B cell (primary cell): ENCODE measurements at regions not wholly inside any gene's neighbourhood (a gene's known extent, or its start where the extent isn't known, plus 50 kb on each side); places are given as distances from the start of the nearest gene placed in this dataset.

ENCODE experiments used
- ATAC-seq: fragments of 200-7000 bp; cut with Tn5 transposase; one replicate; pipeline ENCODE4 v1.10.0; 2021; ENCODE audit warnings: low read depth, mild to moderate bottlenecking, moderate number of reproducible peaks, moderate library complexity
- CTCF ChIA-PET: fragments of 350-600 bp; sonication (Branson Sonifier 250); formaldehyde crosslinking; loops from one replicate; lab custom pipeline; 2021; ENCODE audit warnings: antibody characterized with exemption, inconsistent platforms; lab: Charles Lee
- POLR2A ChIA-PET: fragments of 350-600 bp; sonication (Branson Sonifier 250); formaldehyde crosslinking; loops from one replicate; lab custom pipeline; 2021; ENCODE audit warnings: antibody characterized with exemption; lab: Charles Lee
- DNase-seq: peaks from one replicate; pipeline ENCODE4 v3.0.0; 2013
- H2AFZ ChIP-seq: 2 replicates; pipeline ENCODE4 v1.6.1; 2012; ENCODE audit warnings: mild to moderate bottlenecking, low read depth, low read length; ENCODE audit not compliant: insufficient read depth, poor library complexity, severe bottlenecking
- H3K27ac ChIP-seq, 2 donors: 1 replicate in 1 of 2; 2 replicates in 1 of 2; pipeline ENCODE4 v1.5.1; 2012 to 2013; ENCODE audit warnings: low read length in 2 of 2, mild to moderate bottlenecking in 2 of 2, moderate library complexity in 1 of 2
- H3K27me3 ChIP-seq, 4 experiments: fragments of 200-600 bp in 1 of 4; sonication (generic) in 1 of 4; replicated peaks in 1 of 4; 1 replicate in 2 of 4; 2 replicates in 2 of 4; pipeline versions ENCODE4 v1.6.1 to v1.7.0; 2013 to 2016; ENCODE audit warnings: low read length in 3 of 4, mild to moderate bottlenecking in 2 of 4, mixed read lengths in 1 of 4, moderate library complexity in 1 of 4; ENCODE audit not compliant: insufficient read depth in 4 of 4, control insufficient read depth in 3 of 4; ENCODE audit errors: control extremely low read depth in 1 of 4
- H3K36me3 ChIP-seq, 2 experiments: replicated peaks in 1 of 2; 1 replicate in 1 of 2; 2 replicates in 1 of 2; pipeline versions ENCODE4 v1.6.1 to v1.7.1; 2013; ENCODE audit warnings: low read length in 1 of 2; ENCODE audit not compliant: insufficient read depth in 2 of 2, control insufficient read depth in 1 of 2; ENCODE audit errors: control extremely low read depth in 1 of 2, extremely low read depth in 1 of 2
- H3K4me1 ChIP-seq, 2 donors: fragments of 200-600 bp in 1 of 2; sonication (generic) in 1 of 2; 1 replicate in 1 of 2; 2 replicates in 1 of 2; pipeline versions ENCODE4 v1.5.1 to v1.6.1; 2013 to 2017; ENCODE audit warnings: low read length in 2 of 2; ENCODE audit not compliant: control insufficient read depth in 2 of 2, insufficient read depth in 2 of 2
- H3K4me2 ChIP-seq: replicated peaks from 2 replicates; pipeline ENCODE3; 2012; ENCODE audit warnings: mild to moderate bottlenecking, low read depth, low read length; ENCODE audit not compliant: poor library complexity, severe bottlenecking
- H3K4me3 ChIP-seq, 5 experiments: fragments of 200-600 bp in 1 of 5; sonication (generic) in 1 of 5; 1 replicate in 3 of 5; 2 replicates in 2 of 5; pipeline versions ENCODE4 v1.5.1 to v1.7.0; 2011 to 2016; ENCODE audit warnings: low read length in 4 of 5, mild to moderate bottlenecking in 4 of 5, low read depth in 2 of 5, control low read depth in 1 of 5, moderate library complexity in 1 of 5; ENCODE audit not compliant: insufficient read depth in 1 of 5; ENCODE audit errors: control extremely low read depth in 1 of 5, extremely low read depth in 1 of 5
- H3K79me2 ChIP-seq: fragments of 200-600 bp; sonication (generic); one replicate; pipeline ENCODE4 v1.6.0; 2016; ENCODE audit warnings: low read length; ENCODE audit not compliant: control insufficient read depth, insufficient read depth
- H3K9ac ChIP-seq: fragments of 200-600 bp; sonication (generic); 2 replicates; pipeline ENCODE4 v1.6.1; 2017; ENCODE audit warnings: mild to moderate bottlenecking, low read length, moderate library complexity
- H3K9me3 ChIP-seq, 3 donors: one replicate each; pipeline versions ENCODE4 v1.6.1 to v1.7.1; 2013; ENCODE audit warnings: low read length in 2 of 3; ENCODE audit not compliant: control insufficient read depth in 2 of 3, insufficient read depth in 1 of 3; ENCODE audit errors: control extremely low read depth in 1 of 3
- H4K20me1 ChIP-seq: 2 replicates; pipeline ENCODE4 v1.6.0; 2012; ENCODE audit warnings: mild to moderate bottlenecking, low read length; ENCODE audit not compliant: insufficient read depth, control insufficient read depth, poor library complexity, severe bottlenecking
- H3K27ac Mint-ChIP-seq: one replicate; pipeline ENCODE4 v1.8.0; 2021; ENCODE audit warnings: mixed read lengths
- H3K27me3 Mint-ChIP-seq: one replicate; pipeline ENCODE4 v1.8.0; 2021; ENCODE audit warnings: mixed read lengths
- H3K4me1 Mint-ChIP-seq: one replicate; pipeline ENCODE4 v1.8.0; 2021; ENCODE audit warnings: mixed read lengths
- H3K4me3 Mint-ChIP-seq: one replicate; pipeline ENCODE4 v1.8.0; 2021; ENCODE audit warnings: mixed read lengths
- H3K9me3 Mint-ChIP-seq: one replicate; pipeline ENCODE4 v1.8.0; 2022; ENCODE audit warnings: mixed read lengths; ENCODE audit not compliant: insufficient read depth
- EZH2 ChIP-seq: IDR thresholded peaks from 2 replicates; pipeline ENCODE4 v1.6.1; 2012; ENCODE audit warnings: borderline replicate concordance, low read depth, mild to moderate bottlenecking, moderate library complexity, low read length; ENCODE audit not compliant: insufficient read depth, poor library complexity, severe bottlenecking
- WGBS: methylation state at CpG from one replicate; pipeline ENCODE4 v1.1.5; 2013; ENCODE audit warnings: missing lambda C conversion rate; ENCODE audit not compliant: insufficient coverage; 5-methylcytosine and 5-hydroxymethylcytosine counted together
- intact Hi-C: fragments of 100-400 bp; cut with micrococcal nuclease; formaldehyde crosslinking; loops from one replicate; pipeline ENCODE4 v1.10.0; 2022
- TF ChIP-seq, protein P1 (sequence below): fragments of 200-600 bp; IDR thresholded peaks from one replicate; pipeline ENCODE4 v1.8.0; 2022; ENCODE audit warnings: antibody characterized with exemption, mild to moderate bottlenecking

DNA sequence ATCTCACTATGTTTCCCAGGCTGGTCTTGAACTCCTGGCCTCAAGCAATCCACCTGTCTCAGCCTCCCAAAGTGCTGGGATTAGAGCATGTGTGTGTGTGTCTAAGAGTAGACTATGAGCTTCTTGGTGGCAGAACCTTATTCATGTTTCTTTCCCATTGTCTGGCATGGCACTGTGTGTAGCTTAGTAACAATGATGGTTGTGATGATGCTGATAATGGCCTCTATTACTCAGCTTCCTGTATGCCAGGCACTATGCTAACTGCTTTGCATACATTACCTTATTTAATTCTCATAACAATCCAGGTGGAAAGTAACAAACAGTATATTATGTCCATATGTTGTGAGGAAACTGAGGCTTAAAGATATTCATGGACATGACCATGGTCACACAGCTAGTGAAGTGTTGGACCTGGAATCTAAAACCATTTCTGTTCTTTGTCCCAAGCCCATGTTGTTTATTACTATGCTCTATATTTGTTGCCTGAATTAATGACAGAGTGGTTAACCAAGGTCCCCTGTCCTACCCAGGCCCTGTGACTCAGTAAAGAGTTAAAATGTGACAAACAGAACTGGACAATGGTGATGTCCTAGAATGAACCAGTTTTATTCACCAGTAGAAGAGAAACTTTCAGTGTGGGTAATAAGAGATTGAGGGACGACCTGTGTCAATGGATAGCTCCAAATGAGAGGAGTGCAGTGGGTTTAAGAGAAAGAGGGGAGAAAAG is 109.6 kb downstream of the KLF5 start:
- DNase-seq, result no peak
- Mint-ChIP-seq H3K27ac (no peak overlapping the region), H3K4me1 (no peaks in the 10 kb centered on the region), H3K4me3 (no peak overlapping the region), H3K27me3 (no peaks in the 10 kb centered on the region), H3K9me3 (no peaks in the 10 kb centered on the region)
- ChIA-PET CTCF (no interaction called here), POLR2A (no interaction called here)
- Histone ChIP-seq H2AFZ (no peak overlapping the region), H3K4me3 (no peak overlapping the region), H3K9ac (no peak overlapping the region), H3K9me3 (no peaks in the 10 kb centered on the region), H4K20me1 (no peaks in the 10 kb centered on the region), H3K27me3 (no peaks in the 10 kb centered on the region), H3K36me3 (no peaks in the 10 kb centered on the region), H3K4me1 (no peaks in the 10 kb centered on the region), H3K79me2 (no peaks in the 10 kb centered on the region), H3K27ac (no peak overlapping the region), H3K4me2 (no peak overlapping the region)
- TF ChIP-seq, protein P1, sequence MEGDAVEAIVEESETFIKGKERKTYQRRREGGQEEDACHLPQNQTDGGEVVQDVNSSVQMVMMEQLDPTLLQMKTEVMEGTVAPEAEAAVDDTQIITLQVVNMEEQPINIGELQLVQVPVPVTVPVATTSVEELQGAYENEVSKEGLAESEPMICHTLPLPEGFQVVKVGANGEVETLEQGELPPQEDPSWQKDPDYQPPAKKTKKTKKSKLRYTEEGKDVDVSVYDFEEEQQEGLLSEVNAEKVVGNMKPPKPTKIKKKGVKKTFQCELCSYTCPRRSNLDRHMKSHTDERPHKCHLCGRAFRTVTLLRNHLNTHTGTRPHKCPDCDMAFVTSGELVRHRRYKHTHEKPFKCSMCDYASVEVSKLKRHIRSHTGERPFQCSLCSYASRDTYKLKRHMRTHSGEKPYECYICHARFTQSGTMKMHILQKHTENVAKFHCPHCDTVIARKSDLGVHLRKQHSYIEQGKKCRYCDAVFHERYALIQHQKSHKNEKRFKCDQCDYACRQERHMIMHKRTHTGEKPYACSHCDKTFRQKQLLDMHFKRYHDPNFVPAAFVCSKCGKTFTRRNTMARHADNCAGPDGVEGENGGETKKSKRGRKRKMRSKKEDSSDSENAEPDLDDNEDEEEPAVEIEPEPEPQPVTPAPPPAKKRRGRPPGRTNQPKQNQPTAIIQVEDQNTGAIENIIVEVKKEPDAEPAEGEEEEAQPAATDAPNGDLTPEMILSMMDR, result no peak
- no peak for TF ChIP-seq EZH2
- no peak for ATAC-seq
- no CpG with 5 or more reads among the region's 1 CpG for WGBS
- intact Hi-C loops, result no loop called here

DNA sequence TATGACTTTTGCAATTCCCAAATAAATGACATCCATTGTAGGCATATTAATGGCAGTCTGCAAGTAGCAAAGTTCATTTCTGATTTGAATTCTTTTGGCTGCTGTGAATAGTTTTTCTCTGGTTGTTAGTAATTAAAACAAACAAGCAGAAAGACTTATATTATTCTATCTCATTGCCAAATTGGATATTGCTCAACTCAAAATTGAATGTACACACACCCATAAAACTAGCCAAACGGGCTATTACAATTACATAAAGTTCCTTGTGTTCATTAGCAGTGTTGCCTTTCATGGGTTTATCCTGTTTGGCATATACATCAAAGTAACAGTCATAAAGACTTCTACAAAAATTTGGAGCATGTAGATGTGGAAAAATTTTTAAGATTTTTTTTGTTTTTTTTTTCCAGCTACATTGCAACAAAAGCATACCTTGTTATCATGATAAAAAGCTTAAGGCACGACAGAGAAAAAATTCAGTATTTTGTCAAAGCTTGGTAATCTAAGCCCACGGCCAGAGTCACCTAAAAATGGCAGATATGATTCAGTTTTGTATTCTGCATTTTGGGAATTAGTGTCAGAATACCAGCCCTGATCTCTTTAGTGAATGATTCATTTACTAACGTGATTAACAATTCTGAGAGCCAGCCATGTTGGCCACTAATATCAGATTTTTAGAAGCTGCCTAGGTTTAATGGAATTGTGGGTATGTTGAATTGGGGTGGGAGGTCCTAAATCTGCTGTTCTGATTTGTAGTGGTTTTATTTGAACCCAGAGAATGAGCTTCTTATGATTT is 108.4 kb downstream of the KLF5 start:
- H3K4me2 ChIP-seq, result no peak overlapping the region
- no peak overlapping the region for H3K27ac Mint-ChIP-seq
- intact Hi-C loops, result no loop called here
- no peak overlapping the region for H2AFZ ChIP-seq
- DNase-seq (no peak), ATAC-seq (no peak)
- no peaks in the 10 kb centered on the region for H3K4me1 Mint-ChIP-seq
- H3K4me3 Mint-ChIP-seq, result no peak overlapping the region
- no peaks in the 10 kb centered on the region for H3K79me2 ChIP-seq
- H3K27ac ChIP-seq, result no peak overlapping the region
- 71% methylated on average over 1 of the region's 4 CpGs for WGBS
- H3K27me3 ChIP-seq, result no peaks in the 10 kb centered on the region
- ChIA-PET CTCF (no interaction called here), POLR2A (no interaction called here)
- H3K4me3 ChIP-seq, result no peak overlapping the region
- H3K9me3 Mint-ChIP-seq, result no peaks in the 10 kb centered on the region
- no peak for TF ChIP-seq EZH2
- TF ChIP-seq, protein P1, result no peak
- H3K27me3 Mint-ChIP-seq, result no peaks in the 10 kb centered on the region
- H4K20me1 ChIP-seq, result no peaks in the 10 kb centered on the region
- no peaks in the 10 kb centered on the region for H3K9me3 ChIP-seq
- H3K4me1 ChIP-seq, result no peaks in the 10 kb centered on the region
- H3K9ac ChIP-seq, result no peak overlapping the region
- H3K36me3 ChIP-seq, result no peaks in the 10 kb centered on the region
